GM18909 (cell line): ENCODE measurements at regions not wholly inside any gene's neighbourhood (a gene's known extent, or its start where the extent isn't known, plus 50 kb on each side); places are given as distances from the start of the nearest gene placed in this dataset.

ENCODE experiments used
- ATAC-seq: cut with Tn5 transposase; IDR thresholded peaks from one replicate; pipeline ENCODE4 v1.9.1; 2021; ENCODE audit warnings: mild to moderate bottlenecking; ENCODE audit not compliant: unreplicated experiment, poor library complexity

GRCh38 chr5:4093970-4094369 lies 498.3 kb downstream of the IRX1 start:
- no peak for ATAC-seq

GRCh38 chr5:4095918-4096630 lies 500.4 kb downstream of the IRX1 start:
- no peak for ATAC-seq

- ATAC-seq, result no peak
Measured at GRCh38 chr5:4097199-4097598, 501.6 kb downstream of the IRX1 start.

- no peak for ATAC-seq
Measured at GRCh38 chr5:4098226-4098625, 502.6 kb downstream of the IRX1 start.

DNA sequence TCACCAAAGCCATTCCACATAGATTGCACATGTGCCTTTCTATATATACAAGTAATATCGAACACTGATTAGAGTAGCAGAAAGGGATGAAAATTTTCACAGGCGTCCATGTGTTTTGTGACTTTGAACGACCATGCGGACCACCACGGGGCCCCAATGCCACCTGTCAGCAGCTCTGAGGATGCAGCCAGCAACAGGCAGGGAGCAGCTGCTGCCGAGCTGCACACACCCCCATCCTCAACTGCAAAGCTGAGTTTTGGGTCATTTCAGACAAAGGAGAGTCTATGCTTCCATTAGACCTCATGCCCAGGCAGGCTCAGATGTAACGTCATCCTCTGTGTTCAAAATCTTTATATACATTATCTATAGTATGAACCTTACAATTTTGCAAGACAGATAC lies 503.8 kb downstream of the IRX1 start:
- no peak for ATAC-seq

GRCh38 chr5:4100739-4101138 lies 505.1 kb downstream of the IRX1 start:
- no peak for ATAC-seq

DNA sequence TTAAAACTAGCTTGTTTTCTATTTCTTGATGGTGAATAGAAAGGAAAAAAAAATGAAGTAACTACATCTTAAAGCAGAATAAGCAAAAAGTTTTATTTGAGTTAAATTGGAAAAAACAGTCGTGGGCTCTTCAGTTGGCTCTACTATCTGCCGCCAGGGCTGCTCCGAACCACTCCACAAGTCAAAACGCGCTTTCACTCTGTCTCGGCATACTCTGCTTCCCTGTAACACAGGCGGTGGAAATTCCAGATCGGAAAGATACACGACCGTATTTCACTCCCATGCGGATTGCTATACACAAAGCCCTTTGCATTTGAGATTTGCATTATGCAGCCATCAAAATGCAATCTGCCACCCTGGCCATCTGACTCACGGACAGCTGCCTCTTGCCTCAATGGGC lies 505.6 kb downstream of the IRX1 start:
- ATAC-seq, result no peak

- no peak for ATAC-seq
Measured at GRCh38 chr5:4104831-4105597, 509.4 kb downstream of the IRX1 start.

GRCh38 chr5:4108690-4109089 lies 513.1 kb downstream of the IRX1 start:
- no peak for ATAC-seq

GRCh38 chr5:4113426-4113825 lies 517.8 kb downstream of the IRX1 start:
- ATAC-seq, result no peak

GRCh38 chr5:4113905-4114304 lies 518.3 kb downstream of the IRX1 start:
- ATAC-seq, result no peak

GRCh38 chr5:4114452-4114851 lies 518.8 kb downstream of the IRX1 start:
- no peak for ATAC-seq

GRCh38 chr5:4116834-4117233 lies 521.2 kb downstream of the IRX1 start:
- no peak for ATAC-seq

DNA sequence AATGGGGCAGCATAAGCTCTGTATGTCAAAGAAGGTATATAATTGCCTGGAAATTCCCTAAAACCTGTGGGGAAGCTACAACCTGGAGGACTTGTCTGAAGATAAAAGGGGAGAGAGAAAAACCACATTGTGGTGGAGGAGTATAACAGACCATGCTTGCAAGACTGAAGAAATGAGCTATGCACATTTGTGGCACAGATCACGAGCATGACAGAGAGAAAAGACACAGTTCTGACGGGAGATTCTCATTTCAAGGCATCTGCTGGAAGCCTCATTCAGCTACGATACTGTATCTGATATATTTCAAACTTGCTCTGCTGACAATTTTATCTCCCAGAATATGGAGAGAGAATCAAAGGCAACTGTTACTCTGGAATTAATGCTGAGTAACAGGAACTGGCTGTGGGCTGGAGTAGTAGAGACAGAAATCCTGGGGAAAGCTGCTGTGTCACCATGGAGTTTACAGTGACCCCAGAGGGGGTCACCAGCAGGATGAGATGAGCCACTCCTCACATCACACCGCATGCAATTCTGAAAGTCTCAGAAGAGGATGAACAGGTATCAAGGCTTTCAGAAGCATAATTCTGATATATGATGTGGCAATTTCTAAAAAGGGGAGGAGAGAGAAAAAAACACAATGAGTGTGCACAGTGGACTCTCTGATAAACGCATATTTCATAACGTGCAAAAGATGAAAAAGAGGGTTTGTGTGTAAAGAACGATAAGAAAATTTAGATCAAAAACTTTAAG lies 528.8 kb downstream of the IRX1 start:
- no peak for ATAC-seq

GRCh38 chr5:4128994-4129393 lies 533.4 kb downstream of the IRX1 start:
- no peak for ATAC-seq

DNA sequence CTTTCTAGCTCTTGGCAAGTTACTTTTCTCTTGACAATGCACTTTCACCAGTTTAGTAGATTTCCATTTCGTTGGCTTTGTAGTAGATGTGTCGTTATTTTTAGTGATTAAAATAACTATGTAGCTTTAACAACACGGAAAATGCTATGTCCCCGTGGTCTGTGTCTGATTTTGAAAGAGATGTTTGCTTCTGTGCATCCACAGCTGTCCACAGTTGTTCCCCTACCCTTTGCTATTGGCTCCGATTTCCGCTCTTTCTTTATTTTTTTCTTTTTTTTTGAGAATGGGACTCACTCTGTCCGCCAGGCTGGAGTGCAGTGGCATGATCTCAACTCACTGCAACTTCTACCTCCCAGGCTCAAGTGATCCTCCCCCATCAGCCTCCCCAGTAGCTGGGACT lies 533.9 kb downstream of the IRX1 start:
- ATAC-seq, result no peak

- no peak for ATAC-seq
Measured at GRCh38 chr5:4130819-4131218, 535.2 kb downstream of the IRX1 start.

DNA sequence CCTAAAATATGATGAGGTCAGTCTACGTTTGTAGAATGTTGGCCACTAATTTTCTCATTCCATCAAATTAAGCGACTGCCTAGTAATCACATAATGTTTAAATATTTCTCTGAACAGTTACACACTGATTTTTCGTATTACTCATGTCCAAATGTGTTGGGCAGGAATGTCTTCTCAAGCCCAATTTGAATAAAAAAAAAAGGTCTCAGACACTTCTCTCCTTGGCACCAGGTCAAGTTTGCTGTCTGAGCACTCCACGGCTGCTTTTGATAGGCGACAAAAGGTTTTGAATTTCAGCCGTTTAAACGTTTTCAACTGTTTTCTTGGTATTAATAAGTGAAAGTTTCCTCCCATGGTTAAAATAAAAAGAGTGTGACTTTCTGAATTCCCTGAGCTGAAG lies 542.1 kb downstream of the IRX1 start:
- no peak for ATAC-seq

GRCh38 chr5:4142842-4143241 lies 547.2 kb downstream of the IRX1 start:
- no peak for ATAC-seq

DNA sequence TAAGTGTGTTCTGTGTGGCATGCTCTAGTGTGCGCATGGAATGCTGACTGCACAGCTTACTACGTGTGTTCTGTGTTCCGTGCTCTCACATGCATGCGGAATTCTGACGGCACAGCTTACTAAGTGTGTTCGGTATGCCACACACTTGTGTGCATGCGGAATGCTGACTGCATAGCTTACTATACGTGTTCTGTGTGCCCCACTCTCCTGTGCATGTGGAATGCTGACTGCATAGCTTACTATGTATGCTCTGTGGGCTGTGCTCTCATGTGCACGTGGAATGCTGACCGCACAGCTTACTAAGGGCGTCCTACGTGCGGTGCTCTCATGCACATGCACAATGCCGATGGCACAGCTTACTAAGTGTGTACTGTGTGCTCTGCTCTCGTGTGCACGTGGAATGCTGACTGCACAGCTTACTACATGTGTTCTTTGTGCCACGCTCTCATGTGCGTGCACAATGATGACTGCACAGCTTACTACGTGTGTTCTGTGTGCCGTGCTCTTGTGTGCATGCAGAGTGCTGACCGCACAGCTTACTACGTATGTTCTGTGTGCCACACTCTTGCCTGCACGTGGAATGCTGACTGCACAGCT lies 548.9 kb downstream of the IRX1 start:
- no peak for ATAC-seq

DNA sequence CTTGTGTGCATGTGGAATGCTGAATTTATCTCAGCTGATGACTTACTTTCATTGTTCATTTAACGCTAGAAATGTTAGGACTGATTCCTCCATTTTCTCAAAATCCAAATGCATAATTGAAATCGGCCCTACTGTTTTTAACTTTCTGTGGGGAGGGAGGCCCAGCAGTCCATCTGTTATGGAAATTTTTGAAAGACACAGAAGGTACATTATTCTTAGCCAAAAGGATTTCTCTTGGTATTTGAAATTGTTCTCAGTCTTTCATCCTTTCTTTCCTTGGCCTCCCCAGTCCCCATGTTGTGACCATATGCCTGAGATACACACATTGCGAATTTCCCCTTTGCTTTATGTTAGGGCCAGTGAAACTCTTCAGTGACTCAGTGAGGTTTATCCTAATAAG lies 549.9 kb downstream of the IRX1 start:
- ATAC-seq, result no peak
